HG02870 (cell line): ENCODE measurements at regions not wholly inside any gene's neighbourhood (a gene's known extent, or its start where the extent isn't known, plus 50 kb on each side); places are given as distances from the start of the nearest gene placed in this dataset.
"Not testable (repeated sequence)": the region's sequence is repeated elsewhere in the genome, so short reads cannot be mapped to it uniquely, and the experiment has no call there.

Experiments
- ATAC-seq: cut with Tn5 transposase; IDR thresholded peaks from one replicate; pipeline ENCODE4 v1.9.1; 2021; ENCODE audit warnings: mild to moderate bottlenecking, moderate library complexity; ENCODE audit not compliant: unreplicated experiment

GRCh38 chr2:13768274-13768673, 864.2 kb upstream of the LRATD1 start:
- no peak for ATAC-seq

GRCh38 chr2:13770279-13770678, 862.2 kb upstream of the LRATD1 start:
- no peak for ATAC-seq

- ATAC-seq, result no peak
Measured at GRCh38 chr2:13779996-13780395, 852.5 kb upstream of the LRATD1 start.

- ATAC-seq, result no peak
Measured at GRCh38 chr2:13791019-13791547, 841.4 kb upstream of the LRATD1 start.

GRCh38 chr2:13806539-13806938, 826.0 kb upstream of the LRATD1 start:
- ATAC-seq, result no peak

GRCh38 chr2:13813236-13813635, 819.3 kb upstream of the LRATD1 start:
- ATAC-seq, result no peak

- ATAC-seq, result no peak
Measured at GRCh38 chr2:13818002-13818401, 814.5 kb upstream of the LRATD1 start.

GRCh38 chr2:13819896-13820295, 812.6 kb upstream of the LRATD1 start:
- no peak for ATAC-seq

GRCh38 chr2:13821255-13821880, 811.1 kb upstream of the LRATD1 start:
- ATAC-seq, result no peak

- ATAC-seq, result no peak
Measured at GRCh38 chr2:13822365-13822764, 810.2 kb upstream of the LRATD1 start.

GRCh38 chr2:13826314-13826853, 806.1 kb upstream of the LRATD1 start:
- ATAC-seq, result no peak

GRCh38 chr2:13858626-13859025, 773.9 kb upstream of the LRATD1 start:
- ATAC-seq, result no peak

- ATAC-seq, result not testable (repeated sequence)
Measured at GRCh38 chr2:13868275-13868674, 764.2 kb upstream of the LRATD1 start.

- no peak for ATAC-seq
Measured at GRCh38 chr2:13876491-13877037, 756.0 kb upstream of the LRATD1 start.

GRCh38 chr2:13877571-13877970, 754.9 kb upstream of the LRATD1 start:
- no peak for ATAC-seq

GRCh38 chr2:13884291-13884976, 748.1 kb upstream of the LRATD1 start:
- ATAC-seq, result no peak

GRCh38 chr2:13901526-13901925, 731.0 kb upstream of the LRATD1 start:
- ATAC-seq, result no peak

GRCh38 chr2:13905831-13906230, 726.7 kb upstream of the LRATD1 start:
- ATAC-seq, result no peak

GRCh38 chr2:13916066-13916465, 716.5 kb upstream of the LRATD1 start:
- ATAC-seq, result no peak

- no peak for ATAC-seq
Measured at GRCh38 chr2:13917958-13918357, 714.6 kb upstream of the LRATD1 start.

- no peak for ATAC-seq
Measured at GRCh38 chr2:13919981-13920382, 712.5 kb upstream of the LRATD1 start.

GRCh38 chr2:13921245-13921644, 711.3 kb upstream of the LRATD1 start:
- no peak for ATAC-seq
